RWPE2 (cell line): ENCODE measurements at regions not wholly inside any gene's neighbourhood (a gene's known extent, or its start where the extent isn't known, plus 50 kb on each side); places are given as distances from the start of the nearest gene placed in this dataset.
A peak's percentile ranks its signal among the peaks of the same experiment; 100 is the strongest.

ENCODE experiments used
- ATAC-seq: fragments of 200-7000 bp; cut with Tn5 transposase; 3 replicates; pipeline ENCODE4 v1.9.1; 2021; ENCODE audit warnings: low read depth
- DNase-seq: peaks from one replicate; pipeline ENCODE4 v3.0.0-alpha.2; 2020; ENCODE audit warnings: low spot score
- H3K27ac ChIP-seq: fragments of 450-650 bp; 2 replicates; pipeline ENCODE4 v1.5.1; 2017; ENCODE audit warnings: mild to moderate bottlenecking; ENCODE audit not compliant: poor library complexity, severe bottlenecking
- H3K27me3 ChIP-seq: fragments of 250-450 bp; sonication (Bioruptor Pico); 2 replicates; pipeline ENCODE4 v1.5.1; 2021; ENCODE audit warnings: mild to moderate bottlenecking, moderate library complexity; ENCODE audit not compliant: insufficient read depth, poor library complexity, severe bottlenecking
- H3K36me3 ChIP-seq: fragments of 250-450 bp; sonication (Bioruptor Pico); 2 replicates; pipeline ENCODE4 v1.5.1; 2020; ENCODE audit warnings: low read depth, mild to moderate bottlenecking, moderate library complexity
- H3K4me1 ChIP-seq: fragments of 250-450 bp; sonication (Bioruptor Pico); 2 replicates; pipeline ENCODE4 v1.5.1; 2021; ENCODE audit warnings: mild to moderate bottlenecking, moderate library complexity; ENCODE audit not compliant: insufficient read depth, poor library complexity, severe bottlenecking
- H3K4me3 ChIP-seq: fragments of 250-450 bp; sonication (Bioruptor Pico); 2 replicates; pipeline ENCODE4 v1.5.1; 2021; ENCODE audit warnings: mild to moderate bottlenecking, moderate library complexity; ENCODE audit not compliant: severe bottlenecking
- H3K9me3 ChIP-seq: fragments of 250-450 bp; sonication (Bioruptor Pico); 2 replicates; pipeline ENCODE4 v1.5.1; 2021; ENCODE audit warnings: mild to moderate bottlenecking, moderate library complexity; ENCODE audit not compliant: severe bottlenecking
- CTCF ChIP-seq: fragments of 450-650 bp; IDR thresholded peaks from one replicate; pipeline ENCODE4 v1.5.1; 2017; ENCODE audit warnings: mild to moderate bottlenecking, moderate library complexity; ENCODE audit not compliant: poor library complexity, severe bottlenecking

- no peak for TF ChIP-seq CTCF
- Histone ChIP-seq H3K36me3 (no peaks in the 10 kb centered on the region), H3K4me3 (no peak overlapping the region), H3K27me3 (no peaks in the 10 kb centered on the region), H3K4me1 (no peaks in the 10 kb centered on the region), H3K27ac (no peak overlapping the region), H3K9me3 (no peaks in the 10 kb centered on the region)
- ATAC-seq (no peak), DNase-seq (no peak)
Measured at GRCh38 chr7:19464241-19464640, 244.6 kb downstream of the POLR1F start.

- H3K27ac ChIP-seq: no peak overlapping the region
- no peaks in the 10 kb centered on the region for H3K4me1 ChIP-seq
- H3K4me3 ChIP-seq: no peak overlapping the region
- TF ChIP-seq CTCF: no peak
- ATAC-seq (no peak), DNase-seq (no peak)
- no peaks in the 10 kb centered on the region for H3K9me3 ChIP-seq
- no peaks in the 10 kb centered on the region for H3K27me3 ChIP-seq
- no peaks in the 10 kb centered on the region for H3K36me3 ChIP-seq
Measured at GRCh38 chr7:19463581-19463980, 245.3 kb downstream of the POLR1F start.

GRCh38 chr7:19455623-19456022, 253.2 kb downstream of the POLR1F start:
- ATAC-seq: no peak
- TF ChIP-seq CTCF: no peak

GRCh38 chr7:19448091-19448490, 260.7 kb downstream of the POLR1F start:
- TF ChIP-seq CTCF: no peak
- Histone ChIP-seq H3K4me1 (no peaks in the 10 kb centered on the region), H3K9me3 (peaks cover 2% of the 10 kb centered on the region), H3K36me3 (no peaks in the 10 kb centered on the region), H3K27ac (no peak overlapping the region), H3K27me3 (no peaks in the 10 kb centered on the region), H3K4me3 (no peak overlapping the region)
- DNase-seq (no peak), ATAC-seq (no peak)

More at GRCh38 chr7:19455623-19456022, 253.2 kb downstream of the POLR1F start:
- DNase-seq: no peak
- no peaks in the 10 kb centered on the region for H3K4me1 ChIP-seq
- H3K9me3 ChIP-seq: peaks cover 2% of the 10 kb centered on the region
- no peaks in the 10 kb centered on the region for H3K36me3 ChIP-seq
- no peak overlapping the region for H3K27ac ChIP-seq
- no peaks in the 10 kb centered on the region for H3K27me3 ChIP-seq
- no peak overlapping the region for H3K4me3 ChIP-seq

- no peaks in the 10 kb centered on the region for H3K27me3 ChIP-seq
- H3K4me1 ChIP-seq: no peaks in the 10 kb centered on the region
- DNase-seq: no peak
- peak; percentile 56 for TF ChIP-seq CTCF
- no peaks in the 10 kb centered on the region for H3K9me3 ChIP-seq
- peak; percentile 87 for ATAC-seq
- H3K4me3 ChIP-seq: no peak overlapping the region
- H3K27ac ChIP-seq: no peak overlapping the region
- H3K36me3 ChIP-seq: no peaks in the 10 kb centered on the region
Measured at GRCh38 chr7:19442016-19442785, 266.6 kb downstream of the POLR1F start.
